Panc1 (cell line): ENCODE measurements at regions not wholly inside any gene's neighbourhood (a gene's known extent, or its start where the extent isn't known, plus 50 kb on each side); places are given as distances from the start of the nearest gene placed in this dataset.

Source experiments
- ATAC-seq: fragments of 200-7000 bp; cut with Tn5 transposase; 2 replicates; pipeline ENCODE4 v1.9.1; 2020; ENCODE audit warnings: mild to moderate bottlenecking, moderate library complexity
- BruUV-seq: library from RNA; stranded (reverse); fragments of 400-500 nt; replicated peaks from 2 replicates; lab custom pipeline; 2021; lab: Mats Ljungman, UMichigan
- CTCF ChIA-PET: fragments of 300-600 bp; sonication (Branson Sonifier 250); formaldehyde crosslinking; loops from one replicate; lab custom pipeline; 2022; ENCODE audit warnings: antibody characterized with exemption; lab: Charles Lee
- POLR2A ChIA-PET: fragments of 300-600 bp; sonication (Branson Sonifier 250); formaldehyde crosslinking; loops from one replicate; lab custom pipeline; 2022; ENCODE audit warnings: antibody characterized with exemption; lab: Charles Lee
- DNase-seq: peaks from one replicate; pipeline ENCODE4 v3.0.0-alpha.2; 2010; ENCODE audit warnings: low read depth, low spot score
- H3K27ac ChIP-seq: 2 replicates; pipeline ENCODE4 v1.5.1; 2011; ENCODE audit warnings: mild to moderate bottlenecking, low read length, inconsistent platforms
- H3K27me3 ChIP-seq: fragments of 200-500 bp; sonication (Bioruptor generic); 2 replicates; pipeline ENCODE4 v1.6.0; 2014; ENCODE audit warnings: low read length, inconsistent platforms; ENCODE audit not compliant: control insufficient read depth, insufficient read depth
- H3K36me3 ChIP-seq: fragments of 200-500 bp; sonication (Bioruptor generic); 2 replicates; pipeline ENCODE4 v1.5.1; 2014; ENCODE audit warnings: inconsistent platforms, mild to moderate bottlenecking, low read length, moderate library complexity; ENCODE audit not compliant: control insufficient read depth, insufficient read depth
- H3K4me1 ChIP-seq: 2 replicates; pipeline ENCODE4 v1.5.1; 2011; ENCODE audit warnings: inconsistent platforms, mild to moderate bottlenecking, low read length, moderate library complexity; ENCODE audit not compliant: control insufficient read depth, insufficient read depth
- H3K4me3 ChIP-seq, 2 experiments: 2 replicates each; pipeline ENCODE4 v1.5.1; 2011 to 2012; ENCODE audit warnings: low read depth in 2 of 2, low read length in 2 of 2, mild to moderate bottlenecking in 2 of 2, inconsistent platforms in 1 of 2, moderate library complexity in 1 of 2
- H3K9me3 ChIP-seq: fragments of 200-500 bp; sonication (Bioruptor generic); 2 replicates; pipeline ENCODE4 v1.5.1; 2014; ENCODE audit warnings: low read depth, mild to moderate bottlenecking, inconsistent platforms, low read length, moderate library complexity; ENCODE audit not compliant: control insufficient read depth, insufficient read depth
- POLR2AphosphoS5 ChIP-seq: IDR thresholded peaks from 2 replicates; pipeline ENCODE4 v1.6.1; 2012; ENCODE audit warnings: mild to moderate bottlenecking, low read depth, low read length, moderate library complexity
- REST ChIP-seq, 2 experiments: IDR thresholded peaks; 2 replicates each; pipeline ENCODE4 v1.6.1; 2011 to 2012; ENCODE audit warnings: low read depth in 2 of 2, control low read depth in 1 of 2, low read length in 1 of 2, mild to moderate bottlenecking in 1 of 2, moderate library complexity in 1 of 2; ENCODE audit not compliant: insufficient read depth in 1 of 2
- SIN3A ChIP-seq: IDR thresholded peaks from 2 replicates; pipeline ENCODE4 v1.6.1; 2012; ENCODE audit warnings: low read depth, mild to moderate bottlenecking, low read length, moderate library complexity, borderline replicate concordance; ENCODE audit not compliant: insufficient read depth
- TCF7L2 ChIP-seq: IDR thresholded peaks from 2 replicates; pipeline ENCODE4 v1.6.1; 2011; ENCODE audit warnings: mild to moderate bottlenecking, low read depth, low read length, inconsistent platforms
- in situ Hi-C: cut with HindIII; loops from 2 replicates; pipeline ENCODE4 v1.10.0; 2016; ENCODE audit warnings: low sequenced_read_pairs, low pct_unique_long_range_greater_than_20kb
- intact Hi-C: fragments of 100-400 bp; cut with micrococcal nuclease; formaldehyde crosslinking; loops from one replicate; pipeline ENCODE4 v1.10.0; 2022; ENCODE audit not compliant: unreplicated experiment
- TF ChIP-seq, protein P1 (sequence below): fragments of 450-650 bp; IDR thresholded peaks from 2 replicates; pipeline ENCODE4 v1.5.1; 2017; ENCODE audit warnings: mild to moderate bottlenecking

- TF ChIP-seq, protein P1, sequence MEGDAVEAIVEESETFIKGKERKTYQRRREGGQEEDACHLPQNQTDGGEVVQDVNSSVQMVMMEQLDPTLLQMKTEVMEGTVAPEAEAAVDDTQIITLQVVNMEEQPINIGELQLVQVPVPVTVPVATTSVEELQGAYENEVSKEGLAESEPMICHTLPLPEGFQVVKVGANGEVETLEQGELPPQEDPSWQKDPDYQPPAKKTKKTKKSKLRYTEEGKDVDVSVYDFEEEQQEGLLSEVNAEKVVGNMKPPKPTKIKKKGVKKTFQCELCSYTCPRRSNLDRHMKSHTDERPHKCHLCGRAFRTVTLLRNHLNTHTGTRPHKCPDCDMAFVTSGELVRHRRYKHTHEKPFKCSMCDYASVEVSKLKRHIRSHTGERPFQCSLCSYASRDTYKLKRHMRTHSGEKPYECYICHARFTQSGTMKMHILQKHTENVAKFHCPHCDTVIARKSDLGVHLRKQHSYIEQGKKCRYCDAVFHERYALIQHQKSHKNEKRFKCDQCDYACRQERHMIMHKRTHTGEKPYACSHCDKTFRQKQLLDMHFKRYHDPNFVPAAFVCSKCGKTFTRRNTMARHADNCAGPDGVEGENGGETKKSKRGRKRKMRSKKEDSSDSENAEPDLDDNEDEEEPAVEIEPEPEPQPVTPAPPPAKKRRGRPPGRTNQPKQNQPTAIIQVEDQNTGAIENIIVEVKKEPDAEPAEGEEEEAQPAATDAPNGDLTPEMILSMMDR, result no peak
- no peak for TF ChIP-seq TCF7L2
- TF ChIP-seq POLR2AphosphoS5, result no peak
- TF ChIP-seq REST (IDR thresholded peaks at IDR 0.05; ENCODE audit: insufficient read depth in 1 of 2, low read depth in 2 of 2, low read length in 1 of 2), result no peak
- no peak for TF ChIP-seq SIN3A
- H3K27ac ChIP-seq, result no peak overlapping the region
- POLR2A ChIA-PET, result no interaction called here
- ATAC-seq (no peak), DNase-seq (no peak)
- CTCF ChIA-PET, result interaction anchor here (0.5 kb wide), 1 partner anchor 26 kb away, joined by 4 read pairs; no protein-coding TSS in a partner anchor
- in situ Hi-C loops (no loop called here), intact Hi-C loops (no loop called here)
- H3K9me3 ChIP-seq, result no peaks in the 10 kb centered on the region
- H3K27me3 ChIP-seq, result no peaks in the 10 kb centered on the region
- no peaks in the 10 kb centered on the region for H3K36me3 ChIP-seq
- no peak overlapping the region for H3K4me3 ChIP-seq
- H3K4me1 ChIP-seq, result no peaks in the 10 kb centered on the region
- BruUV-seq, result no TSS peak
Observed at GRCh38 chr1:57638239-57638638, 214.4 kb upstream of the DAB1 start.

DNA sequence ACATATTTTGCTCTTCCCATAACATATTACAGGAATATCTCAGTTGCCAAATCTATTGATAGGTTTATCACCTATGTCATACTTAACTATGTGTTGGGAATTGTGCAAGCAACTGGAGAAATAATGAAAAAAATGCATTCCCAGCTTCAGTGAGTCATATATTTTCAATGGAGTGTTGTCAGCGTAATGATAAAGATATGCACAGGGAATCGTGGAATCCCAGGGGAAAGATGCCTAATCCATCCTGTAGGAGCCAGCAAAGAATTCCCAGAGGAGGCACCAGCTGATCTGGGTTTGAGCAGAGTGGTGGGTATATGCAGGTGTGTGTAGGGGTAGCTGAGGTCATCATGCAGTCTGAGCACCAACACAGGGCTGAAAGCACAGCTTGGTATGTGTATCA lies 213.3 kb upstream of the DAB1 start:
- no peak overlapping the region for H3K27ac ChIP-seq
- ChIA-PET CTCF (no interaction called here), POLR2A (no interaction called here)
- H3K27me3 ChIP-seq, result no peaks in the 10 kb centered on the region
- no peaks in the 10 kb centered on the region for H3K9me3 ChIP-seq
- TF ChIP-seq SIN3A, result no peak
- TF ChIP-seq TCF7L2, result no peak
- TF ChIP-seq POLR2AphosphoS5, result no peak
- no peak for TF ChIP-seq REST (IDR thresholded peaks at IDR 0.05; ENCODE audit: insufficient read depth in 1 of 2, low read depth in 2 of 2, low read length in 1 of 2)
- TF ChIP-seq, protein P1, result no peak
- in situ Hi-C loops (no loop called here), intact Hi-C loops (no loop called here)
- no peaks in the 10 kb centered on the region for H3K36me3 ChIP-seq
- no peak for ATAC-seq
- H3K4me1 ChIP-seq, result no peaks in the 10 kb centered on the region
- DNase-seq, result no peak
- no peak overlapping the region for H3K4me3 ChIP-seq
- BruUV-seq, result no TSS peak
